IMR-90 (cell line): ENCODE measurements at regions not wholly inside any gene's neighbourhood (a gene's known extent, or its start where the extent isn't known, plus 50 kb on each side); places are given as distances from the start of the nearest gene placed in this dataset.

Experiments used
- ATAC-seq: fragments of 200-7000 bp; cut with Tn5 transposase; 2 replicates; pipeline ENCODE4 v1.9.1; 2020; ENCODE audit warnings: low read depth, mild to moderate bottlenecking, moderate library complexity
- BruUV-seq: library from RNA; stranded (reverse); fragments of 400-500 nt; replicated peaks from 2 replicates; lab custom pipeline; 2021; lab: Mats Ljungman, UMichigan
- CTCF ChIA-PET: fragments of 300-600 bp; formaldehyde crosslinking; extraction: SDS; loops from one replicate; lab custom pipeline; 2021; ENCODE audit warnings: antibody characterized with exemption; lab: Yijun Ruan, JAX
- POLR2A ChIA-PET: fragments of 300-600 bp; sonication (Branson Sonifier 250); formaldehyde crosslinking; loops from one replicate; lab custom pipeline; 2022; ENCODE audit warnings: antibody characterized with exemption; ENCODE audit not compliant: unreplicated experiment; lab: Charles Lee
- DNase-seq: peaks from one replicate; pipeline ENCODE4 v3.0.0; 2013
- H2AFZ ChIP-seq: replicated peaks from 2 replicates; pipeline ENCODE3; 2013; ENCODE audit warnings: low read length, mild to moderate bottlenecking; ENCODE audit not compliant: poor library complexity
- H2AK5ac ChIP-seq: 2 replicates; pipeline ENCODE4 v1.6.1; 2013; ENCODE audit warnings: low read depth, low read length, inconsistent platforms
- H2AK9ac ChIP-seq: replicated peaks from 2 replicates; pipeline ENCODE3; 2013; ENCODE audit warnings: mild to moderate bottlenecking, low read depth, low read length, moderate library complexity; ENCODE audit not compliant: poor library complexity
- H2BK120ac ChIP-seq: 2 replicates; pipeline ENCODE4 v1.6.1; 2013; ENCODE audit warnings: low read depth, low read length, inconsistent platforms
- H2BK15ac ChIP-seq: 3 replicates; pipeline ENCODE4 v1.6.1; 2013; ENCODE audit warnings: low read depth, low read length, inconsistent platforms
- H2BK20ac ChIP-seq: 2 replicates; pipeline ENCODE4 v1.6.1; 2013; ENCODE audit warnings: low read depth, mild to moderate bottlenecking, inconsistent platforms, low read length, moderate library complexity
- H2BK5ac ChIP-seq: 2 replicates; pipeline ENCODE4 v1.6.1; 2013; ENCODE audit warnings: mild to moderate bottlenecking, low read depth, low read length, inconsistent platforms; ENCODE audit not compliant: poor library complexity, severe bottlenecking
- H3K14ac ChIP-seq: replicated peaks from 2 replicates; pipeline ENCODE4 v1.6.1; 2013; ENCODE audit warnings: low read depth, low read length, inconsistent platforms
- H3K18ac ChIP-seq: 2 replicates; pipeline ENCODE4 v1.6.1; 2013; ENCODE audit warnings: low read depth, low read length, control low read depth
- H3K23ac ChIP-seq: 2 replicates; pipeline ENCODE4 v1.6.1; 2013; ENCODE audit warnings: low read depth, low read length, inconsistent platforms
- H3K27ac ChIP-seq: 2 replicates; pipeline ENCODE4 v1.5.1; 2013; ENCODE audit warnings: mild to moderate bottlenecking, control low read depth, low read length; ENCODE audit not compliant: insufficient read depth
- H3K27me3 ChIP-seq: 2 replicates; pipeline ENCODE4 v1.6.1; 2013; ENCODE audit warnings: low read length; ENCODE audit not compliant: control insufficient read depth, insufficient read depth
- H3K36me3 ChIP-seq: 2 replicates; pipeline ENCODE4 v1.6.1; 2013; ENCODE audit warnings: low read length, mixed read lengths; ENCODE audit not compliant: control insufficient read depth, insufficient read depth
- H3K4ac ChIP-seq: 2 replicates; pipeline ENCODE4 v1.6.1; 2013; ENCODE audit warnings: low read depth, low read length, inconsistent platforms
- H3K4me1 ChIP-seq: 2 replicates; pipeline ENCODE4 v1.6.1; 2013; ENCODE audit warnings: low read length, mixed read lengths; ENCODE audit not compliant: control insufficient read depth, insufficient read depth
- H3K4me2 ChIP-seq: 2 replicates; pipeline ENCODE4 v1.6.1; 2013; ENCODE audit warnings: low read depth, mild to moderate bottlenecking, control low read depth, low read length, moderate library complexity
- H3K4me3 ChIP-seq: 2 replicates; pipeline ENCODE4 v1.5.1; 2013; ENCODE audit warnings: low read depth, mild to moderate bottlenecking, control low read depth, low read length, moderate library complexity; ENCODE audit not compliant: insufficient read depth
- H3K56ac ChIP-seq: 2 replicates; pipeline ENCODE4 v1.6.1; 2013; ENCODE audit warnings: low read length, inconsistent platforms; ENCODE audit not compliant: insufficient read depth; ENCODE audit errors: extremely low read depth
- H3K79me1 ChIP-seq, 2 experiments: 2 replicates each; pipeline ENCODE4 v1.6.1; 2013; ENCODE audit warnings: low read length in 2 of 2, inconsistent platforms in 1 of 2, low read depth in 1 of 2
- H3K9ac ChIP-seq: 2 replicates; pipeline ENCODE4 v1.6.1; 2013; ENCODE audit warnings: low read depth, low read length, control low read depth
- H3K9me1 ChIP-seq: 2 replicates; pipeline ENCODE4 v1.6.1; 2013; ENCODE audit warnings: low read length, inconsistent platforms; ENCODE audit not compliant: insufficient read depth
- H3K9me3 ChIP-seq: 2 replicates; pipeline ENCODE4 v1.6.1; 2013; ENCODE audit warnings: low read length; ENCODE audit not compliant: control insufficient read depth, insufficient read depth
- H4K20me1 ChIP-seq: 2 replicates; pipeline ENCODE4 v1.6.1; 2013; ENCODE audit warnings: low read length, inconsistent platforms; ENCODE audit not compliant: insufficient read depth
- H4K5ac ChIP-seq: 2 replicates; pipeline ENCODE4 v1.6.1; 2013; ENCODE audit warnings: mild to moderate bottlenecking, low read depth, low read length, control low read depth
- H4K8ac ChIP-seq, 2 experiments: 2 replicates each; pipeline ENCODE4 v1.6.1; 2013; ENCODE audit warnings: low read depth in 2 of 2, low read length in 2 of 2, control low read depth in 1 of 2, inconsistent platforms in 1 of 2
- H4K91ac ChIP-seq: 2 replicates; pipeline ENCODE4 v1.6.1; 2013; ENCODE audit warnings: low read depth, low read length, inconsistent platforms; ENCODE audit not compliant: insufficient read depth
- BHLHE40 ChIP-seq: fragments of 150-350 bp; IDR thresholded peaks from 2 replicates; pipeline ENCODE4 v1.6.1; 2016; ENCODE audit warnings: mild to moderate bottlenecking, low read depth, low read length
- CEBPB ChIP-seq: IDR thresholded peaks from 2 replicates; pipeline ENCODE4 v1.6.1; 2012; ENCODE audit warnings: low read depth, low read length, improper control_type of control experiment
- CHD1 ChIP-seq: IDR thresholded peaks from 2 replicates; pipeline ENCODE4 v1.6.1; 2012; ENCODE audit warnings: low read depth, low read length, improper control_type of control experiment
- FOS ChIP-seq: fragments of 150-350 bp; IDR thresholded peaks from 2 replicates; pipeline ENCODE4 v1.6.1; 2016; ENCODE audit warnings: low read depth, low read length
- MAFK ChIP-seq: IDR thresholded peaks from 2 replicates; pipeline ENCODE4 v1.6.1; 2012; ENCODE audit warnings: low read depth, low read length, improper control_type of control experiment
- MAZ ChIP-seq: IDR thresholded peaks from 2 replicates; pipeline ENCODE4 v1.6.1; 2012; ENCODE audit warnings: low read depth, mild to moderate bottlenecking, low read length, improper control_type of control experiment, moderate library complexity, borderline replicate concordance
- MXI1 ChIP-seq: IDR thresholded peaks from 2 replicates; pipeline ENCODE4 v1.6.1; 2012; ENCODE audit warnings: low read depth, mild to moderate bottlenecking, low read length, moderate library complexity, borderline replicate concordance
- POLR2A ChIP-seq: IDR thresholded peaks from 2 replicates; pipeline ENCODE4 v1.6.1; 2012; ENCODE audit warnings: mild to moderate bottlenecking, low read depth, low read length
- RAD21 ChIP-seq: IDR thresholded peaks from 2 replicates; pipeline ENCODE4 v1.6.1; 2012; ENCODE audit warnings: low read length, improper control_type of control experiment
- RCOR1 ChIP-seq: IDR thresholded peaks from 2 replicates; pipeline ENCODE4 v1.6.1; 2012; ENCODE audit warnings: mild to moderate bottlenecking, low read length, improper control_type of control experiment; ENCODE audit not compliant: insufficient replicate concordance
- RFX5 ChIP-seq: IDR thresholded peaks from 2 replicates; pipeline ENCODE4 v1.8.0; 2012; ENCODE audit warnings: low read depth, mild to moderate bottlenecking, low read length, moderate library complexity
- SMC3 ChIP-seq: fragments of 150-350 bp; IDR thresholded peaks from 2 replicates; pipeline ENCODE4 v1.6.1; 2016; ENCODE audit warnings: low read depth, mild to moderate bottlenecking, antibody characterized with exemption, low read length, moderate library complexity
- WGBS, 2 experiments: methylation state at CpG; one replicate each; pipeline versions ENCODE4 v1.1.5 to v1.1.7; 2013; ENCODE audit warnings: missing lambda C conversion rate in 2 of 2; ENCODE audit not compliant: insufficient read length in 1 of 2; ENCODE audit errors: extremely low coverage in 2 of 2; 5-methylcytosine and 5-hydroxymethylcytosine counted together
- dilution Hi-C: fragments of 300-500 bp; cut with HindIII; formaldehyde crosslinking; loops from one replicate; pipeline ENCODE4 v1.14.3; 2018; ENCODE audit warnings: low sequenced_read_pairs; ENCODE audit not compliant: unreplicated experiment
- in situ Hi-C: fragments of 300-500 bp; cut with MboI; formaldehyde crosslinking; loops from 3 replicates; pipeline ENCODE4 v1.14.3; 2019; ENCODE audit warnings: low sequenced_read_pairs, inconsistent platforms, mixed read lengths
- intact Hi-C: fragments of 100-400 bp; cut with micrococcal nuclease; formaldehyde crosslinking; loops from 2 replicates; pipeline ENCODE4 v1.10.0; 2022
- TF ChIP-seq, protein P1 (sequence below): fragments of 150-350 bp; IDR thresholded peaks from 2 replicates; pipeline ENCODE4 v1.6.1; 2017; ENCODE audit warnings: mild to moderate bottlenecking, antibody characterized with exemption, low read length, low read depth
- TF ChIP-seq, protein P2 (sequence below): fragments of 150-350 bp; IDR thresholded peaks from 2 replicates; pipeline ENCODE4 v1.6.1; 2016; ENCODE audit warnings: low read depth, mild to moderate bottlenecking, low read length, moderate library complexity, borderline replicate concordance

DNA sequence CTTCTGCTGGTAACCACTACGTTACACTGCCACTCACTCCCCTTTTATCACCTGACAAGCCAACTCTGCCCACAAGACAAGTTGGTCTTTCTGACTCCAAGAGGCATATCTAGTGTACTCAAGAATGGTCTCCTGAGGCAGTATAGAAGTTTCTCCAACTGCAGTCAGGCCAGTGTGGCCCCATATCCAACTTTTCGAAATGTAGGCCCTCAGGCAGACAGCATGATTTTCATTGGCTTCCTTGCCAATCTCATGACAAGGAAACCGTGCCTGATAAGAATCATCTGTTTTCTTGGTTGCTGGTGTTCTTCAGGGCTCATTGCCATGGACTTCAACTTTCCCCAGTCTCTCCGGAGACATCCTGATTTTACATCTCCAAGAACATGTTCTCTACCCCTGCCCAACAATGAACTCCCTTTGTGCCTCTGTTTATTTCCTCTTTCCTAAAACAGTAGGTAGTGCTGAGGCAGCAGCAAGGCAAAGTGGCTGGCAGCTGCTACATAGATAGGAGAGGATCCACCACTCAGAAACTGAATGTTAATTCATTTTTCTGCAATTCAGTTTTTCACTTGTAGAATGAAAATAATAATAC is 62.6 kb upstream of the SEMA6A start:
- in situ Hi-C loops = no loop called here
- CTCF ChIA-PET = interaction anchor here (1.0 kb wide), 1 partner anchor 10 kb away, joined by 3 read pairs; no protein-coding TSS in a partner anchor

More for the DNA sequence above, 62.6 kb upstream of the SEMA6A start:
- no peak overlapping the region for H3K9ac ChIP-seq
- no peak overlapping the region for H3K27ac ChIP-seq
- no peak overlapping the region for H3K4ac ChIP-seq
- no peak overlapping the region for H2BK120ac ChIP-seq
- H4K91ac ChIP-seq = no peak overlapping the region
- no peaks in the 10 kb centered on the region for H3K27me3 ChIP-seq
- no peak overlapping the region for H3K56ac ChIP-seq
- dilution Hi-C loops = no loop called here
- H3K9me1 ChIP-seq = no peaks in the 10 kb centered on the region
- no peak overlapping the region for H2AFZ ChIP-seq
- no peaks in the 10 kb centered on the region for H3K79me1 ChIP-seq
- H3K4me1 ChIP-seq = no peaks in the 10 kb centered on the region
- H3K23ac ChIP-seq = no peak overlapping the region
- H2AK5ac ChIP-seq = no peak overlapping the region
- H3K36me3 ChIP-seq = no peaks in the 10 kb centered on the region
- H4K20me1 ChIP-seq = no peaks in the 10 kb centered on the region
- no peak overlapping the region for H3K4me3 ChIP-seq
- no peak for TF ChIP-seq MAFK
- TF ChIP-seq RFX5 = no peak
- TF ChIP-seq RCOR1 = no peak
- TF ChIP-seq, protein P1, sequence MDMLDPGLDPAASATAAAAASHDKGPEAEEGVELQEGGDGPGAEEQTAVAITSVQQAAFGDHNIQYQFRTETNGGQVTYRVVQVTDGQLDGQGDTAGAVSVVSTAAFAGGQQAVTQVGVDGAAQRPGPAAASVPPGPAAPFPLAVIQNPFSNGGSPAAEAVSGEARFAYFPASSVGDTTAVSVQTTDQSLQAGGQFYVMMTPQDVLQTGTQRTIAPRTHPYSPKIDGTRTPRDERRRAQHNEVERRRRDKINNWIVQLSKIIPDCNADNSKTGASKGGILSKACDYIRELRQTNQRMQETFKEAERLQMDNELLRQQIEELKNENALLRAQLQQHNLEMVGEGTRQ = no peak
- no peak for TF ChIP-seq CHD1
- no peak for TF ChIP-seq POLR2A
- TF ChIP-seq MAZ = no peak
- no peak for TF ChIP-seq BHLHE40
- TF ChIP-seq CEBPB = no peak
- no peak for TF ChIP-seq MXI1
- TF ChIP-seq FOS = no peak
- no peak for TF ChIP-seq SMC3
- TF ChIP-seq, protein P2, sequence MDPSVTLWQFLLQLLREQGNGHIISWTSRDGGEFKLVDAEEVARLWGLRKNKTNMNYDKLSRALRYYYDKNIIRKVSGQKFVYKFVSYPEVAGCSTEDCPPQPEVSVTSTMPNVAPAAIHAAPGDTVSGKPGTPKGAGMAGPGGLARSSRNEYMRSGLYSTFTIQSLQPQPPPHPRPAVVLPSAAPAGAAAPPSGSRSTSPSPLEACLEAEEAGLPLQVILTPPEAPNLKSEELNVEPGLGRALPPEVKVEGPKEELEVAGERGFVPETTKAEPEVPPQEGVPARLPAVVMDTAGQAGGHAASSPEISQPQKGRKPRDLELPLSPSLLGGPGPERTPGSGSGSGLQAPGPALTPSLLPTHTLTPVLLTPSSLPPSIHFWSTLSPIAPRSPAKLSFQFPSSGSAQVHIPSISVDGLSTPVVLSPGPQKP = no peak
- TF ChIP-seq RAD21 = no peak
- no peak overlapping the region for H3K14ac ChIP-seq
- H4K5ac ChIP-seq = no peak overlapping the region
- 43% methylated on average over 1 of the region's 4 CpGs; no CpG with 5 or more reads in 1 of the 2 experiments for WGBS, 2 experiments
- no peak overlapping the region for H3K18ac ChIP-seq
- no peak overlapping the region for H2BK20ac ChIP-seq
- no peak overlapping the region for H2AK9ac ChIP-seq
- DNase-seq = no peak
- H4K8ac ChIP-seq = no peak overlapping the region
- intact Hi-C loops = no loop called here
- no peak overlapping the region for H2BK15ac ChIP-seq
- POLR2A ChIA-PET = no interaction called here
- 0 out of 2 replicates have a peak, but pooled peaks cover 4% of the 10 kb centered on the region for H3K9me3 ChIP-seq
- ATAC-seq = no peak
- no TSS peak for BruUV-seq
- H3K4me2 ChIP-seq = no peak overlapping the region
- H2BK5ac ChIP-seq = no peak overlapping the region
